GM12878 (cell line): ENCODE measurements at regions not wholly inside any gene's neighbourhood (a gene's known extent, or its start where the extent isn't known, plus 50 kb on each side); places are given as distances from the start of the nearest gene placed in this dataset.

Source experiments
- ATAC-seq: fragments of 200-7000 bp; cut with Tn5 transposase; 3 replicates; pipeline ENCODE4 v1.9.1; 2020; ENCODE audit warnings: mild to moderate bottlenecking, moderate library complexity
- BruUV-seq: library from RNA; stranded (reverse); fragments of 400-500 nt; replicated peaks from 2 replicates; lab custom pipeline; 2021; lab: Mats Ljungman, UMichigan
- CTCF ChIA-PET: fragments of 300-600 bp; sonication (Branson Sonifier 250); formaldehyde crosslinking; extraction: SDS; loops from one replicate; lab custom pipeline; 2021; ENCODE audit warnings: inconsistent platforms; lab: Yijun Ruan, JAX
- POLR2A ChIA-PET: fragments of 350-600 bp; formaldehyde crosslinking; extraction: SDS; loops from one replicate; lab custom pipeline; 2021; ENCODE audit warnings: inconsistent platforms; lab: Charles Lee
- RAD21 ChIA-PET: fragments of 300-600 bp; sonication (Branson Sonifier 250); formaldehyde crosslinking; loops from one replicate; lab custom pipeline; 2023; ENCODE audit warnings: antibody characterized with exemption; ENCODE audit not compliant: unreplicated experiment; lab: Charles Lee
- SMC1A ChIA-PET: fragments of 300-600 bp; sonication (Branson Sonifier 250); formaldehyde crosslinking; loops from one replicate; lab custom pipeline; 2023; ENCODE audit not compliant: unreplicated experiment, uncharacterized antibody; lab: Charles Lee
- DNase-seq: peaks from one replicate; pipeline ENCODE4 v3.0.0-alpha.2; 2011; ENCODE audit warnings: low read depth, low spot score
- FAIRE-seq: peaks from 3 replicates; lab custom pipeline; 2011; peaks lifted over from hg19 to GRCh38; lab: Jason Lieb, UNC
- H2AFZ ChIP-seq: 2 replicates; pipeline ENCODE4 v1.6.0; 2011; ENCODE audit warnings: low read depth, low read length, control low read depth; ENCODE audit not compliant: control insufficient read depth
- H3K27ac ChIP-seq: 2 replicates; pipeline ENCODE4 v1.5.1; 2011; ENCODE audit warnings: control low read depth; ENCODE audit not compliant: control insufficient read depth, insufficient read depth
- H3K27me3 ChIP-seq, 2 experiments: replicated peaks in 1 of 2; 2 replicates each; pipeline versions ENCODE4 v1.6.0 to v1.6.1; 2011; ENCODE audit warnings: low read length in 1 of 2; ENCODE audit not compliant: control insufficient read depth in 2 of 2, insufficient read depth in 2 of 2
- H3K36me3 ChIP-seq, 2 experiments: 2 replicates each; pipeline ENCODE4 v1.5.1; 2011; ENCODE audit warnings: low read length in 1 of 2; ENCODE audit not compliant: control insufficient read depth in 2 of 2, insufficient read depth in 2 of 2
- H3K4me1 ChIP-seq: 2 replicates; pipeline ENCODE4 v1.6.1; 2011; ENCODE audit warnings: mild to moderate bottlenecking, low read length, moderate library complexity, mixed read lengths; ENCODE audit not compliant: control insufficient read depth, insufficient read depth
- H3K4me2 ChIP-seq: 2 replicates; pipeline ENCODE4 v1.6.0; 2011; ENCODE audit warnings: control low read depth; ENCODE audit not compliant: control insufficient read depth, insufficient read depth
- H3K4me3 ChIP-seq: fragments of 200-600 bp; sonication (generic); 2 replicates; pipeline ENCODE4 v1.5.1; 2016
- H3K79me2 ChIP-seq: 2 replicates; pipeline ENCODE4 v1.6.0; 2011; ENCODE audit warnings: low read length; ENCODE audit not compliant: control insufficient read depth, insufficient read depth
- H3K9ac ChIP-seq: 2 replicates; pipeline ENCODE4 v1.8.0; 2011; ENCODE audit warnings: low read length, control low read depth, mixed read lengths; ENCODE audit not compliant: control insufficient read depth, insufficient read depth
- H3K9me3 ChIP-seq: replicated peaks from 3 replicates; pipeline ENCODE4 v1.5.1; 2011; ENCODE audit warnings: mild to moderate bottlenecking, low read length; ENCODE audit not compliant: control insufficient read depth, insufficient read depth
- H4K20me1 ChIP-seq: 2 replicates; pipeline ENCODE4 v1.6.0; 2011; ENCODE audit not compliant: control insufficient read depth, insufficient read depth
- BCL11A ChIP-seq: IDR thresholded peaks from 2 replicates; pipeline ENCODE4 v1.6.1; 2011; ENCODE audit warnings: low read depth, low read length
- BMI1 ChIP-seq: fragments of 450-650 bp; IDR thresholded peaks from 2 replicates; pipeline ENCODE4 v1.6.1; 2016; ENCODE audit warnings: mild to moderate bottlenecking, moderate library complexity, borderline replicate concordance
- CBX3 ChIP-seq: fragments of 200-600 bp; sonication (generic); IDR thresholded peaks from 2 replicates; pipeline ENCODE4 v1.6.1; 2016; ENCODE audit warnings: low read depth, borderline replicate concordance
- CREB1 ChIP-seq: IDR thresholded peaks from 2 replicates; pipeline ENCODE4 v1.6.1; 2012; ENCODE audit warnings: low read depth, mild to moderate bottlenecking, inconsistent platforms
- EP300 ChIP-seq, 2 experiments: fragments of 150-350 bp in 1 of 2; IDR thresholded peaks; 2 replicates each; pipeline ENCODE4 v1.6.1; 2011 to 2012; ENCODE audit warnings: low read depth in 2 of 2, low read length in 2 of 2, borderline replicate concordance in 1 of 2, improper control_type of control experiment in 1 of 2, inconsistent platforms in 1 of 2; ENCODE audit not compliant: control insufficient read depth in 1 of 2
- HDGF ChIP-seq: fragments of 450-650 bp; IDR thresholded peaks from 2 replicates; pipeline ENCODE4 v1.6.1; 2016; ENCODE audit warnings: antibody characterized with exemption
- HSF1 ChIP-seq: fragments of 150-350 bp; IDR thresholded peaks from 2 replicates; pipeline ENCODE4 v1.6.1; 2014; ENCODE audit warnings: mild to moderate bottlenecking, low read depth, low read length
- IKZF1 ChIP-seq: fragments of 450-650 bp; conservative IDR thresholded peaks from 2 replicates; pipeline ENCODE4 v1.6.1; 2017; ENCODE audit warnings: antibody characterized with exemption, mild to moderate bottlenecking
- MLLT1 ChIP-seq: fragments of 450-650 bp; IDR thresholded peaks from 2 replicates; pipeline ENCODE4 v1.6.1; 2016; ENCODE audit warnings: mild to moderate bottlenecking
- MYC ChIP-seq: IDR thresholded peaks from 2 replicates; pipeline ENCODE4 v1.6.1; 2011; ENCODE audit warnings: mild to moderate bottlenecking, low read length, moderate library complexity, inconsistent platforms; ENCODE audit not compliant: insufficient read depth, insufficient replicate concordance, insufficient read length, severe bottlenecking
- NFXL1 ChIP-seq: fragments of 450-650 bp; IDR thresholded peaks from 2 replicates; pipeline ENCODE4 v1.6.1; 2017; ENCODE audit warnings: antibody characterized with exemption, mild to moderate bottlenecking, borderline replicate concordance
- NFYA ChIP-seq: IDR thresholded peaks from 2 replicates; pipeline ENCODE4 v1.6.1; 2011; ENCODE audit warnings: low read depth, mild to moderate bottlenecking, low read length, improper control_type of control experiment, borderline replicate concordance
- NR2F1 ChIP-seq: fragments of 450-650 bp; conservative IDR thresholded peaks from 2 replicates; pipeline ENCODE4 v1.6.1; 2017; ENCODE audit warnings: mild to moderate bottlenecking
- PAX5 ChIP-seq: IDR thresholded peaks from 2 replicates; pipeline ENCODE4 v1.6.1; 2011; ENCODE audit warnings: low read depth, low read length, borderline replicate concordance
- SMAD5 ChIP-seq: IDR thresholded peaks from 2 replicates; pipeline ENCODE4 v1.6.1; 2016; ENCODE audit warnings: antibody characterized with exemption, low read depth
- SMC3 ChIP-seq: IDR thresholded peaks from 2 replicates; pipeline ENCODE4 v1.6.1; 2011; ENCODE audit warnings: low read length, improper control_type of control experiment, borderline replicate concordance
- SUZ12 ChIP-seq: fragments of 200-600 bp; sonication (generic); IDR thresholded peaks from one replicate; pipeline ENCODE4 v1.6.1; 2018; ENCODE audit warnings: antibody characterized with exemption, mild to moderate bottlenecking; ENCODE audit not compliant: unreplicated experiment
- TCF7 ChIP-seq: IDR thresholded peaks from 2 replicates; pipeline ENCODE4 v1.6.1; 2014; ENCODE audit warnings: antibody characterized with exemption, borderline replicate concordance
- WGBS: methylation state at CpG from one replicate; pipeline ENCODE4 v1.1.6; 2016; ENCODE audit warnings: low lambda C conversion rate; ENCODE audit not compliant: insufficient replicate concordance, insufficient coverage; ENCODE audit errors: missing lambda C conversion rate; 5-methylcytosine and 5-hydroxymethylcytosine counted together
- in situ Hi-C: fragments of 300-500 bp; cut with MboI; formaldehyde crosslinking; loops from 9 replicates; pipeline ENCODE4 v1.14.3; 2018; ENCODE audit warnings: mixed read lengths
- intact Hi-C: fragments of 100-400 bp; cut with micrococcal nuclease; formaldehyde crosslinking; loops from one replicate; pipeline ENCODE4 v1.14.2; 2022; ENCODE audit not compliant: unreplicated experiment
- TF ChIP-seq, protein P1 (sequence below): IDR thresholded peaks from 2 replicates; pipeline ENCODE4 v1.6.1; 2012; ENCODE audit warnings: mild to moderate bottlenecking, low read depth, low read length

GRCh38 chr1:177809819-177810218 is 160.0 kb downstream of the SEC16B start (continued):
- TF ChIP-seq HSF1 (no peak), NFXL1 (no peak), NFYA (no peak), IKZF1 (peak; percentile 54), CBX3 (no peak), EP300 (IDR thresholded peaks at IDR 0.05; ENCODE audit: borderline replicate concordance in 1 of 2, control insufficient read depth in 1 of 2, low read depth in 2 of 2, low read length in 2 of 2) (no peak), TCF7 (no peak), BMI1 (peak; percentile 71), MLLT1 (no peak)

GRCh38 chr1:177802304-177802703 is 167.6 kb downstream of the SEC16B start:
- Histone ChIP-seq H3K9ac (no peak overlapping the region), H3K4me1 (peaks cover 4% of the 10 kb centered on the region; the same call in 1 of the 2 replicates), H3K9me3 (no peaks in the 10 kb centered on the region; the same call in 2 of the 3 replicates), H3K4me3 (no peak overlapping the region), H3K27me3 (no peaks in the 10 kb centered on the region), H3K36me3 (no peaks in the 10 kb centered on the region), H3K79me2 (no peaks in the 10 kb centered on the region), H4K20me1 (no peaks in the 10 kb centered on the region), H3K4me2 (no peak overlapping the region), H3K27ac (no peak overlapping the region), H2AFZ (no peak overlapping the region)
- in situ Hi-C loops (no loop called here), intact Hi-C loops (no loop called here)
- ChIA-PET SMC1A (interaction anchor here (0.6 to 4.8 kb wide), 7 partner anchors 10 to 107 kb away, joined by 3 to 20 read pairs (median 12); no protein-coding TSS in a partner anchor), CTCF (interaction anchor here (2.3 to 5.0 kb wide), 2 partner anchors 12 to 111 kb away, joined by 7 to 27 read pairs; no protein-coding TSS in a partner anchor), POLR2A (interaction anchor here (1.5 kb wide), 1 partner anchor 10 kb away, joined by 3 read pairs; no protein-coding TSS in a partner anchor), RAD21 (interaction anchor here (1.4 to 2.0 kb wide), 2 partner anchors 111 to 141 kb away, joined by 3 to 6 read pairs; no protein-coding TSS in a partner anchor)
- 0% methylated on average over 2 of the region's 2 CpGs for WGBS
- no TSS peak for BruUV-seq
- DNase-seq (no peak), ATAC-seq (no peak), FAIRE-seq (no peak)
- no peak for TF ChIP-seq PAX5
- no peak for TF ChIP-seq HDGF
- TF ChIP-seq, protein P1, sequence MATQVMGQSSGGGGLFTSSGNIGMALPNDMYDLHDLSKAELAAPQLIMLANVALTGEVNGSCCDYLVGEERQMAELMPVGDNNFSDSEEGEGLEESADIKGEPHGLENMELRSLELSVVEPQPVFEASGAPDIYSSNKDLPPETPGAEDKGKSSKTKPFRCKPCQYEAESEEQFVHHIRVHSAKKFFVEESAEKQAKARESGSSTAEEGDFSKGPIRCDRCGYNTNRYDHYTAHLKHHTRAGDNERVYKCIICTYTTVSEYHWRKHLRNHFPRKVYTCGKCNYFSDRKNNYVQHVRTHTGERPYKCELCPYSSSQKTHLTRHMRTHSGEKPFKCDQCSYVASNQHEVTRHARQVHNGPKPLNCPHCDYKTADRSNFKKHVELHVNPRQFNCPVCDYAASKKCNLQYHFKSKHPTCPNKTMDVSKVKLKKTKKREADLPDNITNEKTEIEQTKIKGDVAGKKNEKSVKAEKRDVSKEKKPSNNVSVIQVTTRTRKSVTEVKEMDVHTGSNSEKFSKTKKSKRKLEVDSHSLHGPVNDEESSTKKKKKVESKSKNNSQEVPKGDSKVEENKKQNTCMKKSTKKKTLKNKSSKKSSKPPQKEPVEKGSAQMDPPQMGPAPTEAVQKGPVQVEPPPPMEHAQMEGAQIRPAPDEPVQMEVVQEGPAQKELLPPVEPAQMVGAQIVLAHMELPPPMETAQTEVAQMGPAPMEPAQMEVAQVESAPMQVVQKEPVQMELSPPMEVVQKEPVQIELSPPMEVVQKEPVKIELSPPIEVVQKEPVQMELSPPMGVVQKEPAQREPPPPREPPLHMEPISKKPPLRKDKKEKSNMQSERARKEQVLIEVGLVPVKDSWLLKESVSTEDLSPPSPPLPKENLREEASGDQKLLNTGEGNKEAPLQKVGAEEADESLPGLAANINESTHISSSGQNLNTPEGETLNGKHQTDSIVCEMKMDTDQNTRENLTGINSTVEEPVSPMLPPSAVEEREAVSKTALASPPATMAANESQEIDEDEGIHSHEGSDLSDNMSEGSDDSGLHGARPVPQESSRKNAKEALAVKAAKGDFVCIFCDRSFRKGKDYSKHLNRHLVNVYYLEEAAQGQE: no peak
- no peak for TF ChIP-seq NR2F1
- TF ChIP-seq SMAD5: no peak
- no peak for TF ChIP-seq CREB1
- no peak for TF ChIP-seq SUZ12
- TF ChIP-seq SMC3: no peak
- no peak for TF ChIP-seq MYC
- no peak for TF ChIP-seq BCL11A
